COLO668 (cell line): ENCODE measurements at regions not wholly inside any gene's neighbourhood (a gene's known extent, or its start where the extent isn't known, plus 50 kb on each side); places are given as distances from the start of the nearest gene placed in this dataset.
"Not testable (repeated sequence)": the region's sequence is repeated elsewhere in the genome, so short reads cannot be mapped to it uniquely, and the experiment has no call there.

ENCODE experiments used
- DNase-seq: peaks from one replicate; lab custom pipeline; 2025; ENCODE audit not compliant: unreplicated experiment; lab: John Stamatoyannopoulos, UW

GRCh38 chr7:112592565-112593263 is 111.9 kb downstream of the LSMEM1 start:
- DNase-seq, result not testable (repeated sequence)

GRCh38 chr7:112594397-112594796 is 113.6 kb downstream of the LSMEM1 start:
- DNase-seq, result no peak

GRCh38 chr7:112596260-112596659 is 115.5 kb downstream of the LSMEM1 start:
- DNase-seq, result no peak

GRCh38 chr7:112596981-112597380 is 116.2 kb downstream of the LSMEM1 start:
- DNase-seq, result no peak

- no peak for DNase-seq
Measured at GRCh38 chr7:112603673-112604072, 122.9 kb downstream of the LSMEM1 start.

- DNase-seq, result no peak
Measured at GRCh38 chr7:112610636-112611035, 129.8 kb downstream of the LSMEM1 start.

- DNase-seq, result no peak
Measured at GRCh38 chr7:112615701-112616100, 134.9 kb downstream of the LSMEM1 start.

- no peak for DNase-seq
Measured at GRCh38 chr7:112616295-112616694, 135.5 kb downstream of the LSMEM1 start.

- no peak for DNase-seq
Measured at GRCh38 chr7:112619343-112619742, 138.6 kb downstream of the LSMEM1 start.

GRCh38 chr7:112622159-112622715 is 141.4 kb downstream of the LSMEM1 start:
- DNase-seq, result no peak

- no peak for DNase-seq
Measured at GRCh38 chr7:112624416-112624815, 143.6 kb downstream of the LSMEM1 start.

- DNase-seq, result no peak
Measured at GRCh38 chr7:112630565-112630964, 149.8 kb downstream of the LSMEM1 start.

GRCh38 chr7:112634107-112634506 is 153.3 kb downstream of the LSMEM1 start:
- DNase-seq, result no peak

GRCh38 chr7:112635742-112636141 is 154.5 kb downstream of the TMEM168 start:
- DNase-seq, result no peak

GRCh38 chr7:112638675-112639400 is 151.4 kb downstream of the TMEM168 start:
- DNase-seq, result no peak

GRCh38 chr7:112640685-112641084 is 149.5 kb downstream of the TMEM168 start:
- DNase-seq, result no peak

GRCh38 chr7:112646783-112647182 is 143.4 kb downstream of the TMEM168 start:
- DNase-seq, result peak; percentile 18

- no peak for DNase-seq
Measured at GRCh38 chr7:112648781-112649180, 141.4 kb downstream of the TMEM168 start.

- DNase-seq, result no peak
Measured at GRCh38 chr7:112649560-112649959, 140.6 kb downstream of the TMEM168 start.

GRCh38 chr7:112654322-112655216 is 135.6 kb downstream of the TMEM168 start:
- DNase-seq, result no peak

GRCh38 chr7:112665709-112666108 is 124.5 kb downstream of the TMEM168 start:
- DNase-seq, result no peak
